AG09309 (cell line): ENCODE measurements at regions not wholly inside any gene's neighbourhood (a gene's known extent, or its start where the extent isn't known, plus 50 kb on each side); places are given as distances from the start of the nearest gene placed in this dataset.

Experiments
- DNase-seq: peaks from one replicate; pipeline ENCODE4 v3.0.0-alpha.2; 2010; ENCODE audit warnings: low read depth
- H3K4me3 ChIP-seq: 2 replicates; pipeline ENCODE4 v1.5.1; 2011; ENCODE audit warnings: mild to moderate bottlenecking, low read depth, low read length, moderate library complexity; ENCODE audit not compliant: control insufficient read depth
- CTCF ChIP-seq: IDR thresholded peaks from 2 replicates; pipeline ENCODE4 v1.5.1; 2011; ENCODE audit warnings: mild to moderate bottlenecking, low read depth, low read length, inconsistent platforms; ENCODE audit not compliant: insufficient read depth, control insufficient read depth; ENCODE audit errors: missing control alignments

- no peak for DNase-seq
- TF ChIP-seq CTCF: no peak
- H3K4me3 ChIP-seq: no peak overlapping the region
Observed at GRCh38 chr13:62142048-62142447, 726.4 kb upstream of the PCDH20 start.

GRCh38 chr13:62139597-62139996 is 723.9 kb upstream of the PCDH20 start:
- TF ChIP-seq CTCF: no peak
- no peak overlapping the region for H3K4me3 ChIP-seq
- DNase-seq: no peak

GRCh38 chr13:62137629-62138405 is 722.2 kb upstream of the PCDH20 start:
- no peak for TF ChIP-seq CTCF

GRCh38 chr13:62131604-62132003 is 716.0 kb upstream of the PCDH20 start:
- DNase-seq: no peak
- no peak for TF ChIP-seq CTCF
- H3K4me3 ChIP-seq: no peak overlapping the region

More at GRCh38 chr13:62137629-62138405, 722.2 kb upstream of the PCDH20 start:
- H3K4me3 ChIP-seq: no peak overlapping the region
- DNase-seq: no peak

- H3K4me3 ChIP-seq: no peak overlapping the region
- TF ChIP-seq CTCF: no peak
- no peak for DNase-seq
Observed at GRCh38 chr13:62130062-62130970, 714.7 kb upstream of the PCDH20 start.

- no peak for DNase-seq
- TF ChIP-seq CTCF: no peak
- no peak overlapping the region for H3K4me3 ChIP-seq
Observed at GRCh38 chr13:62129000-62129551, 713.4 kb upstream of the PCDH20 start.
